ENCODE measurements at regions not wholly inside any gene's neighbourhood (a gene's known extent, or its start where the extent isn't known, plus 50 kb on each side); places are given as distances from the start of the nearest gene placed in this dataset.

GRCh38 chr6:137358273-137358672 lies 135.9 kb downstream of the OLIG3 start:
- TF ChIP-seq CTCF (conservative IDR thresholded peaks at IDR 0.05; ENCODE audit: low read length) (no peak), EZH2phosphoT487 (IDR thresholded peaks at IDR 0.05; ENCODE audit: borderline replicate concordance) (no peak)
